ENCODE measurements at regions not wholly inside any gene's neighbourhood (a gene's known extent, or its start where the extent isn't known, plus 50 kb on each side); places are given as distances from the start of the nearest gene placed in this dataset.
"Not testable (repeated sequence)": the region's sequence is repeated elsewhere in the genome, so short reads cannot be mapped to it uniquely, and the experiment has no call there.

DNA sequence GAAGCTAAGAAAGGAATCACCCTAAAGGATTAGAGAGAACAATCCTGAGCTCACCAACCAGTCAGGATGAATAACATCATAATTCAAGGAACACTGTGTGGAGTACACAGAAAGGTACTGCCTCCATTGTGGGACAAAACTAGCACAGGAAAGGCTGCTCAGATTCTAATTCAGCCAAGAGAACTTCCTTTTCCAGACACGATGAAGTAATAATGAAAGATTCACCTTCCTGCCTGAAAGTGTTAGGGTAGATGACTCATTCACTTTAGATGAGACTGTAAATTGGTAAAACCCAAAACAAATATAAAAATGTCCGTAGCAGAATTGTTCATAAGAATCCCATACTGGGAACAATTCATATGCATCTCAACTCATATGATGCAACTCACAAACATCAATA is 167.2 kb downstream of the CDC14C start:
- ATAC-seq (no peak), DNase-seq (no peak)
- intact Hi-C loops (cut with DNase I) = loop anchor here in 1 of 10 donors (10.0 kb wide), 1 partner anchor 543 kb away; no protein-coding TSS in a partner anchor
- no peaks in the 10 kb centered on the region for H3K27me3 ChIP-seq
- no peak overlapping the region for H3K27ac ChIP-seq
- no peaks in the 10 kb centered on the region for H3K9me3 ChIP-seq
- no peaks in the 10 kb centered on the region for H3K36me3 ChIP-seq
- no peaks in the 10 kb centered on the region for H3K4me1 ChIP-seq
- no peak for TF ChIP-seq CTCF (IDR thresholded peaks at IDR 0.05)
- TF ChIP-seq POLR2A (IDR thresholded peaks at IDR 0.05) = no peak
- no peak overlapping the region for H3K4me3 ChIP-seq
- 38 to 58% (median 48%) methylated on average over 2 of the region's 2 CpGs for WGBS, 4 donors

DNA sequence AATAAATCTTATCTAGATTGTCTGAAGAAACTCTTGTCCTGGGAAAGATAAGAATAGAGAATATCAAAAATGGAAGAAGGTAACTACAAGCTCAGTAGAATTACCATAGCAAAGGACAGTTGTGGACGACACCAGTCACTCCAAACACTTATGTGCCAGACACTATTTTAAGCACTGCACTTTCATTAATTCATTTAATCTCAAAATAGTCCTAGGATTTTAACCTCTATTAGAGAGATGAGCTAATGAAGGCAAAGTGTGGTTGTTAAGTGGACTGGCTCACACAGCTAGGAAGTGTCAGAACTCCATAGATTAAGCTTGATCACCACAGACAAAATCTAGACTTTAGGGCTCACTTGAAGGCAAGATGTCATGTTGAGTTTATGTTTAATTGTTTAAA is 168.9 kb downstream of the CDC14C start:
- no peak for DNase-seq
- Histone ChIP-seq H3K9me3 (no peaks in the 10 kb centered on the region), H3K4me1 (no peaks in the 10 kb centered on the region), H3K4me3 (no peak overlapping the region), H3K36me3 (no peaks in the 10 kb centered on the region), H3K27me3 (no peaks in the 10 kb centered on the region), H3K27ac (no peak overlapping the region)
- TF ChIP-seq POLR2A (IDR thresholded peaks at IDR 0.05) (no peak), CTCF (IDR thresholded peaks at IDR 0.05) (no peak)
- peak; percentile 43 to 75 (median 66) for ATAC-seq
- WGBS, 4 donors = 36 to 45% (median 36%) methylated on average over 1 of the region's 1 CpG
- intact Hi-C loops (cut with DNase I) = loop anchor here in 1 of 10 donors (10.0 kb wide), 1 partner anchor 542 kb away; no protein-coding TSS in a partner anchor

DNA sequence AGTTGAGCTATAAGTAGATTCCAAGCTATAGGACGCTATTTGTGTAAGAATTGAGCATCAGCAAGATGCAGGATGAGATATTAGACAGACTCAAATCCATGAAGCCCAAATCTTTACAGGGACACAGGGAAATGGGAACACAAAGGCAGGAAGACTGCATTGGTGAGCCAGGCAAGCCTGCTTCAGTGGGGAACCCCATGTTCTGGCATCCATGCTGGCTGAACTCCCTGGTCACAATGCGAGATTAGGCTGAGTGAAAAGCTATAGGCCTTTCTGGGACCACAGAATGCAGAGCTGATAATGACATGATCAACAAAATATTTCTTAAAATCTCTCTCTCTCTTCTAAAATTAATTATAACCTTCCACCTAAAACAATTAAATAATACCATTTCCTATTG is 170.5 kb downstream of the CDC14C start:
- Histone ChIP-seq H3K36me3 (no peaks in the 10 kb centered on the region), H3K27me3 (no peaks in the 10 kb centered on the region), H3K4me3 (no peak overlapping the region), H3K27ac (no peak overlapping the region), H3K9me3 (no peaks in the 10 kb centered on the region), H3K4me1 (no peaks in the 10 kb centered on the region)
- no peak for DNase-seq
- WGBS, 4 donors = 71 to 86% (median 76%) methylated on average over 2 of the region's 2 CpGs
- TF ChIP-seq POLR2A (IDR thresholded peaks at IDR 0.05) (no peak), CTCF (IDR thresholded peaks at IDR 0.05) (no peak)
- peak in 1 of 4 donors; percentile 88 for ATAC-seq
- intact Hi-C loops (cut with DNase I) = loop anchor here in 2 of 10 donors (5.0 to 10.0 kb wide), 2 partner anchors 540 to 697 kb away; no protein-coding TSS in a partner anchor

DNA sequence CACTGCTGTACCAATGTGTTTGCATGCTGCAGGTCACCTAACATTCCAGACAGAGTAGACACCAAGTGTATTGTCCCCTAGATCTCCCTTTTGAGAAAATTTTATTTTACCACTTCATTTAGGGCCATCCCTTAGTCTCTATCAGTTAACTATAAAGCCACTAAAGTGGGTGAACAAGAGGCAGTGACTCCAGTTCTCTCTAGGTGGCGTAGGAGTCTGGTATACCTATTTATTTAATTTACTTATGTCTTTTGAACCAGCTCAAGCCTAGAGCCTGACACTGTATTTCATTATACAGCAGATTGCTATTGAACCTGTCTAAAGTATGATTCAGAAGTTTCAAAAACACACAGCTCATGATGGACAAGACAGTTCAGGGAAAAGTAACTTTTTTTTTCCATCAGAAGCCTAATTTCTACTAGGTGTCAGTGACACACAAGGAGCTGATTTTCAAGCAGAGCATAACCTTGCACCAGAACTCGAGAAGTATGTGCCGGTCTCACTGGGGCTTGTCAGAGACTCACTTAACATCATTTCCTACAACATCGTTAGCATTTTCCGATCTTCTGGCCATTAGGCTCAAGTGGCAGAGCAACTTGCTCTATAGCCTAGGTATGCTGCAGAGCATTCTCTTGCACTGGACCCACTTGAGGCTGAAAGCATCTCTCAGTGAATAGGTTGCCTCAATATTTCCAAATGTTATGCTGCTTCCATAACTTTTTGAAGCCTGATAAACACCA is 175.4 kb downstream of the CDC14C start:
- Histone ChIP-seq H3K9me3 (no peaks in the 10 kb centered on the region), H3K4me1 (no peaks in the 10 kb centered on the region), H3K36me3 (no peaks in the 10 kb centered on the region), H3K27me3 (no peaks in the 10 kb centered on the region), H3K4me3 (no peak overlapping the region), H3K27ac (no peak overlapping the region)
- no peak for DNase-seq
- intact Hi-C loops (cut with DNase I) = loop anchor here in 2 of 10 donors (5.0 to 10.0 kb wide), 2 partner anchors 535 to 693 kb away; no protein-coding TSS in a partner anchor
- peak in 2 of 12 donors; percentile 15 to 24 for TF ChIP-seq CTCF (IDR thresholded peaks at IDR 0.05)
- no peak for TF ChIP-seq POLR2A (IDR thresholded peaks at IDR 0.05)
- ATAC-seq = no peak
- WGBS, 4 donors = 72 to 81% (median 78%) methylated on average over 5 of the region's 5 CpGs

GRCh38 chr7:49100908-49101740 is 176.8 kb downstream of the CDC14C start:
- 41 to 51% (median 46%) methylated on average over 8 of the region's 8 CpGs for WGBS, 4 donors
- H3K4me1 ChIP-seq; H3K27me3 ChIP-seq; DNase-seq; ATAC-seq; H3K27ac ChIP-seq; intact Hi-C loops (cut with DNase I); H3K9me3 ChIP-seq; H3K36me3 ChIP-seq; H3K4me3 ChIP-seq: not testable (repeated sequence)

All from heart left ventricle (tissue), 16 donors.